Activated CD4-positive, alpha-beta memory T cell treated with anti-CD3 and anti-CD28 coated beads for 36 hours (primary cell): ENCODE measurements at regions not wholly inside any gene's neighbourhood (a gene's known extent, or its start where the extent isn't known, plus 50 kb on each side); places are given as distances from the start of the nearest gene placed in this dataset.
"Not testable (repeated sequence)": the region's sequence is repeated elsewhere in the genome, so short reads cannot be mapped to it uniquely, and the experiment has no call there.

Experiments
- CTCF ChIA-PET: fragments of 350-600 bp; sonication (Branson Sonifier 250); formaldehyde crosslinking; loops from one replicate; lab custom pipeline; 2021; ENCODE audit warnings: antibody characterized with exemption, inconsistent platforms; lab: Charles Lee
- POLR2A ChIA-PET: fragments of 350-600 bp; sonication (Branson Sonifier 250); formaldehyde crosslinking; loops from one replicate; lab custom pipeline; 2021; ENCODE audit warnings: antibody characterized with exemption; lab: Charles Lee
- DNase-seq: peaks from one replicate; pipeline ENCODE4 v3.0.0-alpha.2; 2020
- H3K27ac Mint-ChIP-seq: one replicate; pipeline ENCODE4 v1.8.0; 2021; ENCODE audit warnings: mixed read lengths
- H3K27me3 Mint-ChIP-seq: one replicate; pipeline ENCODE4 v1.8.0; 2021; ENCODE audit warnings: mixed read lengths
- H3K36me3 Mint-ChIP-seq: one replicate; pipeline ENCODE4 v1.8.0; 2021; ENCODE audit warnings: mixed read lengths
- H3K4me1 Mint-ChIP-seq: one replicate; pipeline ENCODE4 v1.8.0; 2021; ENCODE audit warnings: low read depth, mixed read lengths
- H3K4me3 Mint-ChIP-seq: one replicate; pipeline ENCODE4 v1.8.0; 2021; ENCODE audit warnings: mild to moderate bottlenecking, mixed read lengths
- H3K9me3 Mint-ChIP-seq: one replicate; pipeline ENCODE4 v1.8.0; 2021; ENCODE audit warnings: mixed read lengths
- intact Hi-C: fragments of 100-400 bp; cut with micrococcal nuclease; formaldehyde crosslinking; loops from one replicate; pipeline ENCODE4 v1.15.1; 2023

DNA sequence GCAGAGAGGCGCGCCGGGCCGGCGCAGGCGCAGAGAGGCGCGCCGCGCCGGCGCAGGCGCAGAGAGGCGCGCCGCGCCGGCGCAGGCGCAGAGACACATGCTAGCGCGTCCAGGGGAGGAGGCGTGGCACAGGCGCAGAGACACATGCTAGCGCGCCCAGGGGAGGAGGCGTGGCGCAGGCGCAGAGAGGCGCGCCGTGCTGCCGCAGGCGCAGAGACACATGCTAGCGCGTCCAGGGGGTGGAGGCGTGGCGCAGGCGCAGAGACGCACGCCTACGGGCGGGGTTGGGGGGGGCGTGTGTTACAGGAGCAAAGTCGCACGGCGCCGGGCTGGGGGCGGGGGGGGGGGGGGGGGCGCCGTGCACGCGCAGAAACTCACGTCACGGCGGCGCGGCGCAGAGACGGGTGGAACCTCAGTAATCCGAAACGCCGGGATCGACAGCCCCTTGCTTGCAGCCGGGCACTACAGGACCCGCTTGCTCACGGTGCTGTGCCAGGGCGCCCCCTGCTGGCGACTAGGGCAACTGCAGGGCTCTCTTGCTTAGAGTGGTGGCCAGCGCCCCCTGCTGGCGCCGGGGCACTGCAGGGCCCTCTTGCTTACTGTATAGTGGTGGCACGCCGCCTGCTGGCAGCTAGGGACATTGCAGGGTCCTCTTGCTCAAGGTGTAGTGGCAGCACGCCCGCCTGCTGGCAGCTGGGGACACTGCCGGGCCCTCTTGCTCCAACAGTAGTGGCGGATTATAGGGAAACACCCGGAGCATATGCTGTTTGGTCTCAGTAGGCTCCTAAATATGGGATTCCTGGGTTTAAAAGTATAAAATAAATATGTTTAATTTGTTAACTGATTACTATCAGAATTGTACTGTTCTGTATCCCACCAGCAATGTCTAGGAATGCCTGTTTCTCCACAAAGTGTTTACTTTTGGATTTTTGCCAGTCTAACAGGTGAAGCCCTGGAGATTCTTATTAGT lies 269.9 kb downstream of the OR4F29 start:
- H3K4me1 Mint-ChIP-seq, H3K27me3 Mint-ChIP-seq, intact Hi-C loops, POLR2A ChIA-PET, CTCF ChIA-PET, H3K27ac Mint-ChIP-seq, H3K36me3 Mint-ChIP-seq, H3K9me3 Mint-ChIP-seq, H3K4me3 Mint-ChIP-seq: not testable (repeated sequence)
- DNase-seq: peak; percentile 65

DNA sequence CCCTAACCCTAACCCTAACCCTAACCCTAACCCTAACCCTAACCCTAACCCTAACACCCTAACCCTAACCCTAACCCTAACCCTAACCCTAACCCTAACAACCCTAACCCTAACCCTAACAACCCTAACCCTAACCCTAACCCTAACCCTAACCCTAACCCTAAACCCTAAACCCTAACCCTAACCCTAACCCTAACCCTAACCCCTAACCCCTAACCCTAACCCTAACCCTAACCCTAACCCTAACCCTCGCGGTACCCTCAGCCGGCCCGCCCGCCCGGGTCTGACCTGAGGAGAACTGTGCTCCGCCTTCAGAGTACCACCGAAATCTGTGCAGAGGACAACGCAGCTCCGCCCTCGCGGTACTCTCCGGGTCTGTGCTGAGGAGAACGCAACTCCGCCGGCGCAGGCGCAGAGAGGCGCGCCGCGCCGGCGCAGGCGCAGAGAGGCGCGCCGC lies 270.7 kb downstream of the OR4F29 start:
- CTCF ChIA-PET, H3K4me3 Mint-ChIP-seq, H3K4me1 Mint-ChIP-seq, H3K27me3 Mint-ChIP-seq, POLR2A ChIA-PET, H3K9me3 Mint-ChIP-seq, H3K27ac Mint-ChIP-seq, intact Hi-C loops, H3K36me3 Mint-ChIP-seq: not testable (repeated sequence)
- peak; percentile 27 for DNase-seq

DNA sequence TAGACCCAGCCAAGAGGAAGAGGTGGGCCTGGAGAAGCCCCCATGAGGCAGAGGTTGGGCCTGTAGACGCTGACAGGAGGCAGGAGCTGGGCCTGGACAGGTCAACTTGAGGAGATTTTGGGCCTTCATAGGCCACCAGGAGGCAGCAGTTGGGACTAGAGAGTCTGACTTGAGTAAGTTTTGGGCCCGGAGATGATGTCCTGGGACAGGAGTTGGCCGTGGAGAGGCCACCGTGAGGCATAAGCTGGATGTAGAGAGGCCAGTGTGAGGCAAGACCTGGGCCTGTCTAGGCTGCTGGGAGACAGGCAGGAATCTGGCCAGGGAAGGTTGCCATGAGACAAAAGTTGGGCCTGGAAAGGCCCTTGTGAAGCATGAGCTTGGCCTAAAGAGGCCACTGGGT lies 312.6 kb downstream of the OR4F29 start:
- H3K27me3 Mint-ChIP-seq, intact Hi-C loops, H3K9me3 Mint-ChIP-seq, POLR2A ChIA-PET, DNase-seq, H3K4me3 Mint-ChIP-seq, CTCF ChIA-PET, H3K4me1 Mint-ChIP-seq, H3K36me3 Mint-ChIP-seq, H3K27ac Mint-ChIP-seq: not testable (repeated sequence)

DNA sequence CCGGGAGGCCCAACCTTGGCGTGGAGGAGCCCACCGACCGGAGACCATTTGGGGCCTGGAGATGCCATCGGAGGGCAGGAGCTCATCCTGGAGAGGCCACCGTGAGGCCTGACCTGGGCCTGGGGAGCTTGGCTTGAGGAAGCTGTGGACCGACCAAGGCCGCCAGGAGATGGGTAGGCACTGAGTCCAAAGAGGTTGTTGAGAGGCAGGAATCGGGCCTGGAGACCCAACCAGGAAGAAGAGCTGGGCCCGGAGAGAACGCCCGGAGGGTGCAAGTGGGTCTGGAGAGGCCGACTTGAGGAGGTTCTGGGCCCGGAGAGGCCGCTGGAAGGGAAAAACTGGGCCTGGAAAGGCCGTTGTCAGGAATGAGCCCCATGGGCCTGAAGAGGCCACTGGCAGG lies 313.8 kb downstream of the OR4F29 start:
- H3K4me1 Mint-ChIP-seq, H3K4me3 Mint-ChIP-seq, H3K27ac Mint-ChIP-seq, CTCF ChIA-PET, POLR2A ChIA-PET, H3K36me3 Mint-ChIP-seq, H3K9me3 Mint-ChIP-seq, DNase-seq, intact Hi-C loops, H3K27me3 Mint-ChIP-seq: not testable (repeated sequence)

DNA sequence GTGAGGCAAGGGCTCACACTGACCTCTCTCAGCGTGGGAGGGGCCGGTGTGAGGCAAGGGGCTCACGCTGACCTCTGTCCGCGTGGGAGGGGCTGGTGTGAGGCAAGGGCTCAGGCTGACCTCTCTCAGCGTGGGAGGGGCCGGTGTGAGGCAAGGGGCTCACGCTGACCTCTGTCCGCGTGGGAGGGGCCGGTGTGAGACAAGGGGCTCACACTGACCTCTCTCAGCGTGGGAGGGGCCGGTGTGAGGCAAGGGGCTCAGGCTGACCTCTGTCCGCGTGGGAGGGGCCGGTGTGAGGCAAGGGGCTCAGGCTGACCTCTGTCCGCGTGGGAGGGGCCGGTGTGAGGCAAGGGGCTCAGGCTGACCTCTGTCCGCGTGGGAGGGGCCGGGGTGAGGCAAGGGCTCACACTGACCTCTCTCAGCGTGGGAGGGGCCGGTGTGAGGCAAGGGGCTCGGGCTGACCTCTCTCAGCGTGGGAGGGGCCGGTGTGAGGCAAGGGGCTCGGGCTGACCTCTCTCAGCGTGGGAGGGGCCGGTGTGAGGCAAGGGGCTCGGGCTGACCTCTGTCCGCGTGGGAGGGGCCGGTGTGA lies 315.0 kb downstream of the OR4F29 start:
- intact Hi-C loops, H3K9me3 Mint-ChIP-seq, H3K27me3 Mint-ChIP-seq, H3K4me3 Mint-ChIP-seq, H3K36me3 Mint-ChIP-seq, H3K4me1 Mint-ChIP-seq, DNase-seq, H3K27ac Mint-ChIP-seq, POLR2A ChIA-PET, CTCF ChIA-PET: not testable (repeated sequence)

DNA sequence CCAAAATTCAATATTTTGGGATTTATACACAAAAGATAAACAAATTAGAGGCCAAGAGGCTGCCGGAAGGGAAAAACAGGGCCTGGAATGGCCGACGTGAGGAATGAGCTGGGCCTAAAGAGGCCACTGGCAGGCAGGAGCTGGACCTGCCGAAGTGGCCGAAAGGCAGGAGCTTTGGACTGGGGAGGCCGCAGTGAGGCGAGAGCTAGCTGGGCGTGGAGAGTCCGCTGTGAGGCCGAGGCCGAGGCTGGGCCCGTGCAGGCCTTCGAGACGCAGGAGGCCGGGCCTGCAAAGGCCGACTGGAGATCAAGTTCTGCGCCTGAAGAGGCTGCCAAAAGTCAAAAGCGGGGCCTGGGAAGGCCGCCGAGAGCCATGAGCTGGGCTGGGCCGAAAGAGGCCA lies 316.5 kb downstream of the OR4F29 start:
- DNase-seq, H3K9me3 Mint-ChIP-seq, H3K27ac Mint-ChIP-seq, H3K36me3 Mint-ChIP-seq, H3K4me1 Mint-ChIP-seq, POLR2A ChIA-PET, intact Hi-C loops, H3K27me3 Mint-ChIP-seq, H3K4me3 Mint-ChIP-seq, CTCF ChIA-PET: not testable (repeated sequence)

DNA sequence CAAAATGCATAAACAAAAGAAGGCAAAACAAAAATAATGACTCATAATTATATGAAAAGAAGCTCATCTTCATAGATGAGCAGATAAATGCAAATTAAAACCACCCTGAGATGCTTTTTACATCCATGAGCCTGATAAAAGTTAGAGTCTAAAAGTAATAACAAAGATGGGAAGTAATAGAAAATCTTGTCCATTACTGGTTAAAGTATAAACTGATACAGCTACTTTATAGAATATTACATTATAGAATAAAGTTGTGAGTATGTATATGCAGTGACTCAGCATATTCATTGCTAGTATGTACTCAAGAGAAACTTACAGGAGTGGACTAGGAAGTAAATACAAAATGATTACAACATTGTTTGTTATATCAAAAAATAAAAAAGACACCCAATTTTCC lies 333.0 kb downstream of the OR4F29 start:
- POLR2A ChIA-PET, intact Hi-C loops, DNase-seq, H3K27me3 Mint-ChIP-seq, H3K4me1 Mint-ChIP-seq, H3K27ac Mint-ChIP-seq, H3K4me3 Mint-ChIP-seq, CTCF ChIA-PET, H3K9me3 Mint-ChIP-seq, H3K36me3 Mint-ChIP-seq: not testable (repeated sequence)

DNA sequence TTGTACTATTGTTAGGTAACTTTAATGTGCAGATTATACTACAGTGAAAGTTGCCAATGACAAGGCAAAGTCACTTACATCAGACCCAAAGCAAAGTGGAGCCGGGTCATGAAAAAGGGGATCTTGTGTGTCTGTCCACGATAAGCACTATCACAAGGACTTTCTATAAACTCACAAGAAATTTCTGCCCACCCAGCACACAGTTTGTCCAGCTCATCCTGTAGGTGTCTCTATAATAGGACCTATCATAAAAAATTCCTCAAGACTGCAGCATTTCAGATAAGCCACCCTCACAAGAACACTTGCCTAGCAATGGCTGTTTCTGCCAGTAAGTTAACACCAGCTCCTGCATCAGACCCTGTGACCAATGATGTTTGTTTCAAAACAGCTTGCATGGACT lies 335.9 kb downstream of the OR4F29 start:
- intact Hi-C loops, H3K27me3 Mint-ChIP-seq, H3K9me3 Mint-ChIP-seq, H3K27ac Mint-ChIP-seq, H3K4me3 Mint-ChIP-seq, H3K36me3 Mint-ChIP-seq, POLR2A ChIA-PET, DNase-seq, H3K4me1 Mint-ChIP-seq, CTCF ChIA-PET: not testable (repeated sequence)

DNA sequence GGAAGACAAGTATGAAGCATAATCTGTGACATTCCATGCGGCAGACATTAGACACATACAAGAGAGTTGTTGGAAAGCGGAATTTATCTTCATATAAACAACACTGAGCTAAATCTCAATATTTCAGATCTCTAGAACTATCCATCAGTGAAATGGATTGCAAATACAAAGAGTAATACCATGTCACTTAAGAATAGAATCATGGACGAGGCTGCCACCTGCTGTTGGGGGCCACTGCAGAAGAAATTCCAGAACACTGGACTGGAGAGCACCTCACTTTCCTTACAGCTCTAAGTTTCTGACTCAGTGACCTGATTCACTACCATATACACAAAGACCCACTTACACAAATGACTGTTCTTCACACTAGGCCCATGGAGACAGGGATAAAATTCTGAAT lies 346.7 kb downstream of the OR4F29 start:
- intact Hi-C loops, H3K27me3 Mint-ChIP-seq, H3K4me3 Mint-ChIP-seq, H3K36me3 Mint-ChIP-seq, H3K4me1 Mint-ChIP-seq, DNase-seq, POLR2A ChIA-PET, H3K9me3 Mint-ChIP-seq, H3K27ac Mint-ChIP-seq, CTCF ChIA-PET: not testable (repeated sequence)

DNA sequence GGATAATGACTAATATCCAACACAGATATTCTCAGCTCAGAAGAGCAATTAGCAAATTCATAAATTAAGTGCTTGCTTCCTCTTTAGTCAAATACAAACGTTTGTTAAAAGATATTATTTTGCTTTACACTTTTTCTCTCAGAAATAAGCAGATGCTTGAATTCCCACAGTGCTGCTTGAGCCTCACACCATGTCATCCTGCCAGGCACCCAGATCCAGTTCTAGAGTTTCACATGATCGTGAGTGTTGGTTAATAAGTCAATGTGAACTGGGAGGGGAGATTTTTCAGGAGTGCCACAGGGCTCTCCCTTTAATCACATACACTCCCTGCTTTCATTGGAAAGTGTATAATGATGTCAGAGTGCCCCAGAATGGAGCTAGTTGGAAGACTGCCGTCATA lies 352.0 kb downstream of the OR4F29 start:
- H3K27me3 Mint-ChIP-seq, H3K9me3 Mint-ChIP-seq, CTCF ChIA-PET, H3K36me3 Mint-ChIP-seq, H3K4me1 Mint-ChIP-seq, DNase-seq, intact Hi-C loops, POLR2A ChIA-PET, H3K4me3 Mint-ChIP-seq, H3K27ac Mint-ChIP-seq: not testable (repeated sequence)

DNA sequence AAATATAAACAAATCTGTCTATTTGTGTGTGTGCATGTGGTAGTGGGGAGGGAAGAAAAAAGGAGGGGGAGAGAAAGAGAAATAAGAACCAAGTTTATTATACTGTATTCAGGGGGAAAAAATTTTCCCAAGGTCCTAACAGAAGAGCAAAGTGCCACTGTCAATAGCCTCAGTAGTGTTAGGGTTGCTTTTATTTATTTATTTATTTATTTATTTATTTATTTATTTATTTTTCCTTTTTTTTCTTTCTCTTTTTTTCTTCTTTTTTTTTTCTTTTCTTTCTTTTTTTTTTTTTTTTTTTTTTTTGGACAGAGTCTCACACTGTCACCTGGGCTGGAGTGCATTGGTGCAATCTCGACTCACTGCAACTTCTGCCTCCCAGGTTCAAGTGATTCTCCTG lies 352.7 kb downstream of the OR4F29 start:
- H3K27me3 Mint-ChIP-seq, H3K4me1 Mint-ChIP-seq, intact Hi-C loops, CTCF ChIA-PET, H3K9me3 Mint-ChIP-seq, DNase-seq, H3K36me3 Mint-ChIP-seq, POLR2A ChIA-PET, H3K4me3 Mint-ChIP-seq, H3K27ac Mint-ChIP-seq: not testable (repeated sequence)

DNA sequence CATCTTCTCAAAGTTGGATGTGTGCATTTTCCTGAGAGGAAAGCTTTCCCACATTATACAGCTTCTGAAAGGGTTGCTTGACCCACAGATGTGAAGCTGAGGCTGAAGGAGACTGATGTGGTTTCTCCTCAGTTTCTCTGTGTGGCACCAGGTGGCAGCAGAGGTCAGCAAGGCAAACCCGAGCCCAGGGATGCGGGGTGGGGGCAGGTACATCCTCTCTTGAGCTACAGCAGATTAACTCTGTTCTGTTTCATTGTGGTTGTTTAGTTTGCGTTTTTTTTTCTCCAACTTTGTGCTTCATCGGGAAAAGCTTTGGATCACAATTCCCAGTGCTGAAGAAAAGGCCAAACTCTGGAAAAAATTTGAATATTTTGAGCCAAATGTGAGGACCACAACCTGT lies 360.2 kb downstream of the OR4F29 start:
- DNase-seq, H3K4me3 Mint-ChIP-seq, H3K27ac Mint-ChIP-seq, H3K4me1 Mint-ChIP-seq, H3K36me3 Mint-ChIP-seq, H3K27me3 Mint-ChIP-seq, intact Hi-C loops, POLR2A ChIA-PET, CTCF ChIA-PET, H3K9me3 Mint-ChIP-seq: not testable (repeated sequence)

DNA sequence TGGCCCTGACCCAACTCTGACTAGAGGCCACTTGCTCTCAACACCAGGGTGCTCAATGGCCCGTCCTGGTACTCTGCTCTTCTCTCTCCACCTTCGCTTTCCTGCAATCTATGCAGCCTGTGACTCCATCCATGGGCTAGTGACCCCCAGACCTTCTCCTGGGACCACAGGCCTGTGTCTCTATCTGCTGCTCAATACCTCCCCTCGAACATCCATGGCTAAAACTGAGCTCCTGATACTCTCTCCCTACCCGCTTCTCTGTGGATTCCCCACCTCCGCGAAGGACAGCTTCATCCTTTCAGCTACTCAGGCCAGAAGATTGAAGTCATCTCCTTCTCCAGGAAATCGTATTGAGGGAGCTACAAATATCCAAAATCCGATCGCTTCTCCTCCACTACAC lies 363.4 kb downstream of the OR4F29 start:
- H3K27me3 Mint-ChIP-seq, H3K4me3 Mint-ChIP-seq, H3K36me3 Mint-ChIP-seq, POLR2A ChIA-PET, H3K9me3 Mint-ChIP-seq, DNase-seq, H3K4me1 Mint-ChIP-seq, H3K27ac Mint-ChIP-seq, CTCF ChIA-PET, intact Hi-C loops: not testable (repeated sequence)
